IPS-18c (cell line): ENCODE measurements at regions not wholly inside any gene's neighbourhood (a gene's known extent, or its start where the extent isn't known, plus 50 kb on each side); places are given as distances from the start of the nearest gene placed in this dataset.
"Not testable (repeated sequence)": the region's sequence is repeated elsewhere in the genome, so short reads cannot be mapped to it uniquely, and the experiment has no call there.

ENCODE experiments used
- H3K4me3 ChIP-seq: 2 replicates; pipeline ENCODE4 v1.7.0; 2013; ENCODE audit warnings: low read depth, mild to moderate bottlenecking, low read length, moderate library complexity; ENCODE audit not compliant: insufficient read depth
- H3K9me3 ChIP-seq: one replicate; pipeline ENCODE4 v1.6.1; 2013; ENCODE audit warnings: mild to moderate bottlenecking, low read length, moderate library complexity; ENCODE audit not compliant: control insufficient read depth, insufficient read depth

- Histone ChIP-seq H3K9me3 (no peaks in the 10 kb centered on the region), H3K4me3 (peak overlapping the region; percentile 38)
Measured at GRCh38 chr21:38913120-38913892, 107.6 kb downstream of the ETS2 start.

GRCh38 chr21:38912789-38913119 is 107.0 kb downstream of the ETS2 start:
- Histone ChIP-seq H3K4me3 (peak overlapping the region; percentile 38; the same call in 1 of the 2 replicates), H3K9me3 (no peaks in the 10 kb centered on the region)

GRCh38 chr21:38912102-38912629 is 106.4 kb downstream of the ETS2 start:
- Histone ChIP-seq H3K9me3 (no peaks in the 10 kb centered on the region), H3K4me3 (no peak overlapping the region)

- no peaks in the 10 kb centered on the region for H3K9me3 ChIP-seq
- no peak overlapping the region for H3K4me3 ChIP-seq
Measured at GRCh38 chr21:38911484-38912101, 105.9 kb downstream of the ETS2 start.

- Histone ChIP-seq H3K9me3 (no peaks in the 10 kb centered on the region), H3K4me3 (no peak overlapping the region)
Measured at GRCh38 chr21:38910390-38911067, 104.8 kb downstream of the ETS2 start.

- H3K9me3 ChIP-seq = no peaks in the 10 kb centered on the region
- no peak overlapping the region for H3K4me3 ChIP-seq
Measured at GRCh38 chr21:38909929-38910328, 104.2 kb downstream of the ETS2 start.

- Histone ChIP-seq H3K4me3 (no peak overlapping the region), H3K9me3 (no peaks in the 10 kb centered on the region)
Measured at GRCh38 chr21:38909109-38909508, 103.4 kb downstream of the ETS2 start.

- Histone ChIP-seq H3K4me3 (no peak overlapping the region), H3K9me3 (no peaks in the 10 kb centered on the region)
Measured at GRCh38 chr21:38908537-38908936, 102.8 kb downstream of the ETS2 start.

- no peak overlapping the region for H3K4me3 ChIP-seq
- no peaks in the 10 kb centered on the region for H3K9me3 ChIP-seq
Measured at GRCh38 chr21:38905752-38906151, 100.0 kb downstream of the ETS2 start.

- Histone ChIP-seq H3K4me3 (no peak overlapping the region), H3K9me3 (no peaks in the 10 kb centered on the region)
Measured at GRCh38 chr21:38905328-38905727, 99.6 kb downstream of the ETS2 start.

GRCh38 chr21:38903690-38904139 is 98.0 kb downstream of the ETS2 start:
- Histone ChIP-seq H3K9me3 (no peaks in the 10 kb centered on the region), H3K4me3 (no peak overlapping the region)

- no peak overlapping the region for H3K4me3 ChIP-seq
- no peaks in the 10 kb centered on the region for H3K9me3 ChIP-seq
Measured at GRCh38 chr21:38902608-38903445, 97.1 kb downstream of the ETS2 start.

GRCh38 chr21:38900499-38900898 is 94.8 kb downstream of the ETS2 start:
- H3K4me3 ChIP-seq = no peak overlapping the region
- no peaks in the 10 kb centered on the region for H3K9me3 ChIP-seq

GRCh38 chr21:38899985-38900384 is 94.3 kb downstream of the ETS2 start:
- H3K4me3 ChIP-seq, H3K9me3 ChIP-seq: not testable (repeated sequence)

- H3K9me3 ChIP-seq = no peaks in the 10 kb centered on the region
- no peak overlapping the region for H3K4me3 ChIP-seq
Measured at GRCh38 chr21:38899277-38899947, 93.7 kb downstream of the ETS2 start.

GRCh38 chr21:38898422-38899096 is 92.8 kb downstream of the ETS2 start:
- no peaks in the 10 kb centered on the region for H3K9me3 ChIP-seq
- no peak overlapping the region for H3K4me3 ChIP-seq
